Activated CD4-positive, alpha-beta T cell treated with anti-CD3 and anti-CD28 coated beads, Interleukin-2, amount 10 ng/mL, durations not matched to agents 24 days and 14 days (primary cell): ENCODE measurements at regions not wholly inside any gene's neighbourhood (a gene's known extent, or its start where the extent isn't known, plus 50 kb on each side); places are given as distances from the start of the nearest gene placed in this dataset.
A peak's percentile ranks its signal among the peaks of the same experiment; 100 is the strongest.

Experiments
- DNase-seq: peaks from one replicate; pipeline ENCODE4 v3.0.0; 2022
- H3K27ac Mint-ChIP-seq: one replicate; pipeline ENCODE4 v1.8.0; 2022; ENCODE audit warnings: mild to moderate bottlenecking, mixed read lengths
- H3K27me3 Mint-ChIP-seq: one replicate; pipeline ENCODE4 v1.8.0; 2022; ENCODE audit warnings: mixed read lengths
- H3K36me3 Mint-ChIP-seq: one replicate; pipeline ENCODE4 v1.8.0; 2022; ENCODE audit warnings: low read depth, mild to moderate bottlenecking, mixed read lengths
- H3K4me1 Mint-ChIP-seq: one replicate; pipeline ENCODE4 v1.8.0; 2021; ENCODE audit warnings: mixed read lengths
- H3K4me3 Mint-ChIP-seq: one replicate; pipeline ENCODE4 v1.8.0; 2022; ENCODE audit warnings: mild to moderate bottlenecking, moderate library complexity, mixed read lengths
- H3K9me3 Mint-ChIP-seq: one replicate; pipeline ENCODE4 v1.8.0; 2021; ENCODE audit warnings: mixed read lengths
- intact Hi-C: fragments of 100-400 bp; cut with micrococcal nuclease; formaldehyde crosslinking; loops from one replicate; pipeline ENCODE4 v1.15.1; 2023

DNA sequence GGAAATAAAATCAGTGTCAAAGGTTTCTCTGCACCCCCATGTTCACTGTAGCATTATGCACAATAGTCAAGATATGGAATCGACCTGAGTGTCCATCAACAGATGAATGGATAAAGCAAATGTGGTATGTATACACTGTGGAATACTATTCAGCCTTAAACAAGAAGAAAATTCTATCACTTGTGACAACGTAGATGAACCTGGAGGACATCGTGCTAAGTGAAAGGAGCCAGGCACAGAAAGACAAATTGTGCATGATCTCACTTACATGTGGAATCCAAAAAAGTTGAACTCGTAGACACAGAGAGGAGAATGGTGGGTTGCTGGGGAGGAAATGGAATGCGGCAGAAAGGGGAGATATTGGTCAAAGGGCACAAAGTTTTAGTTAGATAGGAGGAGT is 136.3 kb upstream of the ESR1 start:
- Mint-ChIP-seq H3K27ac (no peak overlapping the region), H3K4me1 (peaks cover 2% of the 10 kb centered on the region), H3K4me3 (no peak overlapping the region), H3K9me3 (no peaks in the 10 kb centered on the region), H3K27me3 (peaks cover 14% of the 10 kb centered on the region), H3K36me3 (no peaks in the 10 kb centered on the region)
- DNase-seq: no peak
- intact Hi-C loops: loop anchor here (10.0 kb wide), 1 partner anchor 664 kb away; no protein-coding TSS in a partner anchor

DNA sequence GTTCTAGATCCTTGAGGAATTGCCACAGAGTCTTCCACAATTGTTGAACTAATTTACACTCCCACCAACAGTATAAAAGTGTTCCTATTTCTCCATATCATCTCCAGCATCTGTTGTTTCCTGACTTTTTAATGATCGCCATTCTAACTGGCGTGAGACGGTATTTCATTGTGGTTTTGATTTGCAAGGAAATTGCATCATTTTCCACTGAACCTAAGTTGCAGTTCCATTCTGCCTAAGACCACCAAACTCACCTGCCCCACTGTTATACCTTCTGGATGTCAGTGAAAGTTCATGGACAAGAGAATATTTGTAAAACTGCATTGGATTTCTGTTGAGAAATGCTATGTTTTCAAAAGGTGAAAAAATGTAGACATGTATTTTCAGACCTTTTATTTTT is 132.9 kb upstream of the ESR1 start:
- peaks cover 7% of the 10 kb centered on the region for H3K27me3 Mint-ChIP-seq
- H3K4me3 Mint-ChIP-seq: no peak overlapping the region
- no peaks in the 10 kb centered on the region for H3K9me3 Mint-ChIP-seq
- intact Hi-C loops: loop anchor here (10.0 kb wide), 1 partner anchor 660 kb away; no protein-coding TSS in a partner anchor
- H3K4me1 Mint-ChIP-seq: peaks cover 3% of the 10 kb centered on the region
- DNase-seq: no peak
- no peaks in the 10 kb centered on the region for H3K36me3 Mint-ChIP-seq
- no peak overlapping the region for H3K27ac Mint-ChIP-seq

DNA sequence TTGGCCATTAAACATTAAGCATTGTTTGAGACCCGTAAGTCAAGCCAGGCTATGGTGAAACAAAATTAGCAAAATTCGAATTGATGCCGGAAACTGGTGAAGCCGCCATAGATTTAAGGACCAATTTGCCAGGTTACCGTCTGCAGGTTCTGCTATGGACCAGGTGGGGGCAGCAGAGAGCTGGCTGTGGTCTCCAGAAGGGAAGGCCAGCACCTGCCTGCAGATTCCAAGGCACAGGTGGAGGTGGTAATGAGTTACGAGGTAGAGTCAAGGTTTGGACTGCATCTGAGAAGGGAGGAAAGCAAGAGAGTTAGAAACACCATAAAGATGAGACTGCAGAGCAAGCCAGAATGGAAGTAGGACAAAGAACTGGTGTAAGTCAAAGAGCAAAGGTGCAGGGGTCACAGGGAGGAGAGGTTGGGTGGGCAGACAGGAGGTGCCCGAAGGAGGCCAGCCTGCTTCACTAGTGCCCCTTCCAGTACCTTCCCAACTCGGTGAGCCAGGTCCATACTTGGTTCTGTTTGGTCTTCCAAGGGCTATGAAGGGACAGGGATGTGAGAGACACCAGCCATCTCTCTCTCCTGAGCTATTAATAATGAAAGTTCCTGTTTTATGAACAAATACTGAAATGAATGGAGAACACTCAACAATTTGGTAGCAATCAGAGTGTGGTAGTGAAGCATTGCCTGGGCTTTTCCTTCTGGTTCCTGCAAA is 131.6 kb upstream of the ESR1 start:
- Mint-ChIP-seq H3K4me3 (no peak overlapping the region), H3K9me3 (no peaks in the 10 kb centered on the region), H3K27ac (no peak overlapping the region), H3K36me3 (no peaks in the 10 kb centered on the region), H3K4me1 (peaks cover 3% of the 10 kb centered on the region), H3K27me3 (peaks cover 5% of the 10 kb centered on the region)
- intact Hi-C loops: loop anchor here (1.0 to 10.0 kb wide), 6 partner anchors 47 to 681 kb away; no protein-coding TSS in a partner anchor
- DNase-seq: peak; percentile 85

DNA sequence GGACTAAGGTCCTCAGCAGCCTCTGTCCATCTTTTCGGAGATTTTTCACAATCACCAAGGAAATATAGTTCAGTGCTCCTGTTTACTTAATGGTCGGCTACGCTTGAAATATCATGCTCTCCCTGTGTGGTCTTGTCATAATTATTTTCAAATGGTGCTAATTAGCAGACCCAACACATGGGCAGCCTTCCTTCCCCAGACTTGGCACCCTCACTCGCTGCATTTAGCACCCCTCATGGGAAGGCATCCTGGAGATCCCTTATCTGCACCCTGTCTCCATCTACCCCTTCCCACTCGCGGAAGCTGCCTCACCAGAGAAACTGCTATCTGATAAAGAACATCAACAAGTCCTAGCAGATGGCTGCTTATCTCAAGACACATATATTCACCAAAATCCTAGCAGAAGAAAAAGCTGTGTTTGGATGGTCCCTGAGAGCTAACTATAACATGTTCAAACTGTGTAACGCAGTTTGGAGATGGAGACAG is 131.0 kb upstream of the ESR1 start:
- DNase-seq: no peak
- intact Hi-C loops: loop anchor here (1.0 to 10.0 kb wide), 4 partner anchors 47 to 681 kb away; no protein-coding TSS in a partner anchor

DNA sequence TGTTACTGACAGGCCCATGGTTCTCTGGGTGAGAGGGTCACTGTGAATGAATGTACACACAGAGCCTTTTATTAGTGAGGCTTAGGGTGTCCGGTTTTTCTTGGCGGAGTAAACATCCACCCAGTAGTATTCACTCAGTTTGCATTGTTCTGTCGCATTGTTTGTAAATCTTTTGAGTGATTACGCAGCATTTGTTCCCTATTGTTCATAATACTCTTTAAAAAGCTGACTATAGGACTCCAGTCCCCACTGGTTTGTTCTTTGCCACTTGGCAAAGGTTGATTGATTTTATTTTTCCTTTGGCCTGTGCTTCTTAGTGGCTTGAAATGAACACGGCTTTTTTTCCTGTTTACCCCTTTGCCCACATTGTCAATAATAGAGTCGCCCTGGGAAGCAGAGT is 130.1 kb upstream of the ESR1 start:
- Mint-ChIP-seq H3K4me1 (peaks cover 3% of the 10 kb centered on the region), H3K9me3 (no peaks in the 10 kb centered on the region), H3K27me3 (peaks cover 8% of the 10 kb centered on the region), H3K36me3 (no peaks in the 10 kb centered on the region), H3K27ac (no peak overlapping the region), H3K4me3 (no peak overlapping the region)
- DNase-seq: no peak
- intact Hi-C loops: loop anchor here (5.0 to 10.0 kb wide), 3 partner anchors 495 to 680 kb away; no protein-coding TSS in a partner anchor

More for the DNA sequence above, 131.0 kb upstream of the ESR1 start:
- Mint-ChIP-seq H3K4me1 (peaks cover 3% of the 10 kb centered on the region), H3K4me3 (no peak overlapping the region), H3K27ac (no peak overlapping the region), H3K27me3 (peaks cover 5% of the 10 kb centered on the region), H3K9me3 (no peaks in the 10 kb centered on the region), H3K36me3 (no peaks in the 10 kb centered on the region)

DNA sequence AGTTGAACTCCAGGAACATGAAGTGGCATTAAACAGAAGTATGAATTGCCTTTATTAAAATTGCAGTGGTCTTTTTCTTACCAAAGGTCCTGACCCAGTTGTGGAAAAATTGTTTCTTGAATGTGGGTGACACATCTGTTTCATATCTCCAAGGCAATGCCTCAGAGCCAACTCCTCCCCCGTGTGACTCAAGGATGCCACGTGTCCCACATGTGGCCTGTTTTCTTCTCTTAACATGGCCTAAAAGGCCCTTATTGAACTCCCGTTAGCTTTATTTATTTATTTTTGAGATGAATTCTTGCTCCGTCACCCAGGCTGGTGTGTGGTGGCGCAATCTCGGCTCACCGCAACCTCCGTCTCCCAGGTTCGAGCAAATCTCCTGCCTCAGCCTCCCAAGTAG is 128.4 kb upstream of the ESR1 start:
- intact Hi-C loops: loop anchor here (5.0 to 10.0 kb wide), 3 partner anchors 493 to 678 kb away; no protein-coding TSS in a partner anchor
- Mint-ChIP-seq H3K4me1 (peaks cover 3% of the 10 kb centered on the region), H3K36me3 (no peaks in the 10 kb centered on the region), H3K4me3 (no peak overlapping the region), H3K27me3 (peaks cover 16% of the 10 kb centered on the region), H3K27ac (no peak overlapping the region), H3K9me3 (no peaks in the 10 kb centered on the region)
- no peak for DNase-seq

DNA sequence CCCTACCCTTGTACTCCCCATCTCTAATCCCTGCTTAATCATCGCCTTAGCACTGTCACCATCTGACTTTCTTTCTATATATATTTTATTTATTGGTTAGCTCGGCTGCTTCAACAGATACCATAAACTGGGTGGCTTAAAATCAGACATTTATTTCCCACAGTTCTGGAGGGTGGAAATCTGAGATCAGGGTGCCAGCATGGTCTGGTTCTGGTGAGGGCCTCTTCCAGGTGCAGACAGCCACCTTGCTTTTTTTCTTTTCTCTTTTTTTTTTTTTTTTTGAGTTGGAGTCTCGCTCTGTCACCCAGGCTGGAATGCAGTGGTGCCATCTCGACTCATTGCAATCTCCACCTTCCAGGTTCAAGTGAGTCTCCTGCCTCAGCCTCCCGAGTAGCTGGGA is 127.5 kb upstream of the ESR1 start:
- H3K4me3 Mint-ChIP-seq: no peak overlapping the region
- H3K27ac Mint-ChIP-seq: no peak overlapping the region
- no peak for DNase-seq
- peaks cover 3% of the 10 kb centered on the region for H3K4me1 Mint-ChIP-seq
- H3K27me3 Mint-ChIP-seq: peaks cover 17% of the 10 kb centered on the region
- H3K36me3 Mint-ChIP-seq: no peaks in the 10 kb centered on the region
- H3K9me3 Mint-ChIP-seq: no peaks in the 10 kb centered on the region
- intact Hi-C loops: loop anchor here (5.0 to 10.0 kb wide), 3 partner anchors 492 to 677 kb away; no protein-coding TSS in a partner anchor

DNA sequence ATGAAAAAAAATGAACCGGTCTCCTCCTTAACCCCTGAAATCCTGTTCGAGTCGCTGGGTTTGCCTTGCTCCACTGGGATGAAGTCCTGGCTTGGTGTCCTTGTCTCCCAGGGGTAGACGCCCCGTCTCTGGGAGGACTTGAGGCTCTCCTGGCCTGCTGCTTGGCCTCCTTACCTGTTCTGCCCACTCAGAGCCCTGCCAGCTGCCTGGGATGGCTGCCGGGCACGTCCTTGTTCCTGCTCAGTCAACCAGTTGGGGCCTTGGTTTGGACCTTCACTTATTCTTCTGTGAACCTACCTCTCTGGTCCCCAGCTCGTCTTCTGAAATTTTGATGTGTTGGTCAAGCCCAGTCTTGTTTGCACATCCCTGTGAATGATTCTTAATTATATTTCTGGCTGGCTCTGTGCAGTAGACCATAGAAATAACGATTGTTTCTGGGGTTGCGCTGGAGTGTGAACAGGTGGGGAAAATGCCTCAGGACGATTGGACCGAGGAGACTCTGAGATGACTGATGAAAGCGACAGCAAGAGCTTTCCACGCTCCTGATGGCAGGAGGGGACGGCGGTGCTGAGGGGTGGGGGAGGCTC is 126.5 kb upstream of the ESR1 start:
- intact Hi-C loops: no loop called here
- peaks cover 2% of the 10 kb centered on the region for H3K4me1 Mint-ChIP-seq

DNA sequence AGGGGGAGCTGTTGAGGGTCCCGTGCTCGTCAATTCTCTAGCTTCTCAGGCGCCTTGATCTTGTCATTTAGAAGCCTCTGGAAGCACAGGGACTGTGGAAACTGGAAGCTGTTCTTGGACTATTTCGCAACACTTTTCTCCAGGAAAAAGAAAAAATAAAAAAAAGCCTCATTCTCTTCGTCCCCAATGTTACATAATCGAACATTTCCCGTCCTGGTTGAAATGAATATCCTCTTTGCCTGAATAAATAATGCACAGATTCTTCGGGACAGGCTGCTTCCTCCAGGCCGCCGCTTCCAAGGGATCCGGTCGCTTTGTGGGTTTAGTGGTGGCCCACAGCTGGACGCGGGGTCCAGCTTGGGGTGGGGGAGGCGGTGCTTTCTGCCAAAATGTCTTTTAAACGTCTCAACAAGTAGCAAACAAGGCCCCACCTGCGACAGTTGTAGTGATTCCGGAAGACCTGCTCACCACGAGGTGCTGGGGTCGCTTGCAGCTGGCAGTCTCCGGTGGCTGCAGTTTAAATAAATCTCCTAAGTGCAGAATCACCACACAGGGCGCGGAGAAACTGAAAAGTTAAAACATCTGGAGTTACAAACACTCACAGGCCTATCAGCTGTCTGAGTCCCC is 125.9 kb upstream of the ESR1 start:
- intact Hi-C loops: no loop called here
- Mint-ChIP-seq H3K36me3 (no peaks in the 10 kb centered on the region), H3K4me3 (no peak overlapping the region), H3K9me3 (no peaks in the 10 kb centered on the region), H3K27me3 (peaks cover 18% of the 10 kb centered on the region), H3K27ac (no peak overlapping the region), H3K4me1 (peaks cover 2% of the 10 kb centered on the region)
- no peak for DNase-seq

More for the DNA sequence above, 126.5 kb upstream of the ESR1 start:
- Mint-ChIP-seq H3K36me3 (no peaks in the 10 kb centered on the region), H3K27me3 (peaks cover 19% of the 10 kb centered on the region), H3K9me3 (no peaks in the 10 kb centered on the region), H3K27ac (no peak overlapping the region), H3K4me3 (no peak overlapping the region)
- DNase-seq: no peak

DNA sequence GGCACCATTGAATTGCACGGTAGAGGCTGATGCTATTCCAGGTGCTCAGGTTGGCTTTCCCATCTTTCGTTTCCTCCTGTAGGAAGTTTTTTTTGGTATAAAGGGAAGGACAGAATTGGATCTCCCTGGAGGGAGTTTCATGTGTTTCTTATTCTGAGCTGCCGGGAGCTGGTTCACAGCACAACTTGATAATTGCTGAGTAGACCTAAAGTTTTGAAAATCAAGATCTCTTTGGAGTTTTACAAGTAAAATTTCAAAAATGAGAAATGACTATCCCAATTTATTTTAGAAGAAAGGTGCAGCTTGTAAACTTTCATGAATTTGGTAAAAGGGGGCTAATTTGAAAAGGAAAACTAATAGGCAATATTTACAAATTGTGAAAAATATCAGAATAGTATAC is 125.2 kb upstream of the ESR1 start:
- peaks cover 2% of the 10 kb centered on the region for H3K4me1 Mint-ChIP-seq
- no peak overlapping the region for H3K27ac Mint-ChIP-seq
- no peak for DNase-seq
- no peak overlapping the region for H3K4me3 Mint-ChIP-seq
- no peaks in the 10 kb centered on the region for H3K9me3 Mint-ChIP-seq
- H3K27me3 Mint-ChIP-seq: peaks cover 20% of the 10 kb centered on the region
- no peaks in the 10 kb centered on the region for H3K36me3 Mint-ChIP-seq
- intact Hi-C loops: no loop called here

DNA sequence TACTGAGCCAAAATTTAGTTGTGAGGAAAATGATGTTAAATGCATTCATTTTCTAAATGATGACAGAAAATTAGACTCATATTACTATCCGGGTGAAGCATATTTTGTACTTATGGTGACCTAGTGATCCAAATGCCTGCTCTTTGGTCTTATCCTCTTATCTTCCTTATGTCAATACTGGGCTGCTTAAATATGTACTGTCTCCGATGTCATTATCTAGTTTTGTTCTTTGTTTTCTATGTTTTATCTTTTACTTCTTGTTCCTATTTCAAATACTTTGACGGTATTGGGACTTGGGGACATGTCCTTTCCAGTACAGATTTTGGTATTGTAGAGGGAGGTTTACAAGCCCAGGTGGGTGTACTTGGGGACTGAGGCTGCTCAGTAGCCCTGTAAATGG is 124.6 kb upstream of the ESR1 start:
- H3K4me1 Mint-ChIP-seq: peaks cover 2% of the 10 kb centered on the region
- no peaks in the 10 kb centered on the region for H3K36me3 Mint-ChIP-seq
- intact Hi-C loops: no loop called here
- no peak overlapping the region for H3K4me3 Mint-ChIP-seq
- H3K9me3 Mint-ChIP-seq: no peaks in the 10 kb centered on the region
- peaks cover 21% of the 10 kb centered on the region for H3K27me3 Mint-ChIP-seq
- no peak overlapping the region for H3K27ac Mint-ChIP-seq
- DNase-seq: no peak

DNA sequence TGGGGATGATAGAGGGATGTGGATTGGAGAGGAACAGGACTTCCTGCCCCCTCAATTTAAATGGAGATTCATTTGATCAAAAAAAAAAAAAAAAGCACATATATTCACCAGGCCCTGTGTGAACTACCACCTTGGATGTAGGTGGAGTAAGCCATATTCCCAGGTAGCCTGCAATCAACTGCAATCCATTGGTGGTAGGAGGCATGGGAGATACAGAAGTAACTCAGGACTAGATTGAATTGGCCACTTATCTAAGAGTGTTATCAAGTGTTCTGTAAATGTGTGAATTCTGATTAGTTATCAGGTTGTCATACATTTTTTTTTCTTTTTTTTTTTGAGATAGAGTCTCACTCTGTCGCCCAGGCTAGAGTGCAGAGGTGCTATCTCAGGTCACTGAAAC is 124.1 kb upstream of the ESR1 start:
- intact Hi-C loops: no loop called here
- peaks cover 23% of the 10 kb centered on the region for H3K27me3 Mint-ChIP-seq

DNA sequence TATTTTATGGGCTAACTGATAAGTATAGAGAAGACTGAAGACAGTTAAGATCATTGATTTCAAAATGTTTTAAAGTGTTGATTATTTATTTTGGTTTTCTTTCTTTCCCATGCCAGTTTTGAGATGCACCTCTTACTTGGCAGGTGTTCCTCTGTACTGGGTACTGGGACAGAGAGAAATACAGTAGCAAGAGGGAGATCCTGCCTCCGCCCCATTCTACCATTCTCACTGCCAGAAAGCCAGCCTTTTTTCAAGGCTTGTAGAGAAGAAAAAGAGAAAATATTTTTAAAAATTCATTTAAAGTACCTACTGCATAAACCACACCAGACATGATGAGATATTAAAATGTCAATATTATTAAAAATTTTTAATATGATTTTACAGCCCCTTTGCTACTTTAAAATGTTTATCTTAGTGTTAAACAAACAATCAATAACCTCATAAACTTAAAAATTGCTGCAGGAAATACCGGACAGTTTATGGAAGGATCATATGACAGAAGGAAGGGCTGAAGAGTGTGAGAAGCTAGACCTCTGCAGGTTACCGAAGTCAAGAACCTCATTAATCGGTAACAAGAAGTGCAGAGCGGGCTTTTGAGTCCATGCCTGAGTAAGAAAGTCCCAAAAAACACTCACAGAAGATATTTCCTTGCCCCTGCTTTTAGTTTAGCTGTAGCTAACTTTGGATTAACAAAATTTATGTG is 117.8 kb upstream of the ESR1 start:
- intact Hi-C loops: loop anchor here (1.0 to 5.0 kb wide), 4 partner anchors 68 to 435 kb away; no protein-coding TSS in a partner anchor
- DNase-seq: no peak
- H3K4me1 Mint-ChIP-seq: peaks cover 18% of the 10 kb centered on the region
- H3K27ac Mint-ChIP-seq: no peak overlapping the region
- peaks cover 2% of the 10 kb centered on the region for H3K36me3 Mint-ChIP-seq
- H3K4me3 Mint-ChIP-seq: no peak overlapping the region
- peaks cover 4% of the 10 kb centered on the region for H3K9me3 Mint-ChIP-seq
- peaks cover 17% of the 10 kb centered on the region for H3K27me3 Mint-ChIP-seq

More for the DNA sequence above, 124.1 kb upstream of the ESR1 start:
- Mint-ChIP-seq H3K9me3 (no peaks in the 10 kb centered on the region), H3K4me3 (no peak overlapping the region), H3K36me3 (no peaks in the 10 kb centered on the region), H3K4me1 (peaks cover 2% of the 10 kb centered on the region), H3K27ac (no peak overlapping the region)
- no peak for DNase-seq
